Lower lobe of right lung (tissue), 2 donors: ENCODE measurements at regions not wholly inside any gene's neighbourhood (a gene's known extent, or its start where the extent isn't known, plus 50 kb on each side); places are given as distances from the start of the nearest gene placed in this dataset.

Experiments
- ATAC-seq, 2 donors: fragments of 200-7000 bp; cut with Tn5 transposase; one replicate each; pipeline ENCODE4 v1.9.1; 2020 to 2022; ENCODE audit warnings: mild to moderate bottlenecking in 2 of 2, moderate library complexity in 2 of 2
- DNase-seq: peaks from one replicate; pipeline ENCODE4 v3.0.0-alpha.2; 2020
- H3K27ac ChIP-seq: fragments of 200-600 bp; one replicate; pipeline ENCODE4 v1.8.0; 2022
- H3K27me3 ChIP-seq: fragments of 200-600 bp; one replicate; pipeline ENCODE4 v1.8.0; 2022; ENCODE audit warnings: low read depth
- H3K36me3 ChIP-seq: fragments of 200-600 bp; one replicate; pipeline ENCODE4 v1.8.0; 2022; ENCODE audit warnings: mild to moderate bottlenecking
- H3K4me1 ChIP-seq: fragments of 200-600 bp; one replicate; pipeline ENCODE4 v1.8.0; 2022
- H3K4me3 ChIP-seq: fragments of 200-600 bp; one replicate; pipeline ENCODE4 v1.8.0; 2022; ENCODE audit warnings: mild to moderate bottlenecking
- H3K9me3 ChIP-seq: fragments of 200-600 bp; one replicate; pipeline ENCODE4 v1.8.0; 2022
- intact Hi-C: fragments of 100-400 bp; cut with DNase I; formaldehyde crosslinking; loops from one replicate; pipeline ENCODE4 v1.11.0; 2022
- TF ChIP-seq, protein P1 (sequence below): fragments of 200-600 bp; IDR thresholded peaks from one replicate; pipeline ENCODE4 v1.8.0; 2022; ENCODE audit warnings: antibody characterized with exemption, mild to moderate bottlenecking
- donor health status: DM: no; HTN: yes; CAD: no; lungs with severe emphysema.

DNA sequence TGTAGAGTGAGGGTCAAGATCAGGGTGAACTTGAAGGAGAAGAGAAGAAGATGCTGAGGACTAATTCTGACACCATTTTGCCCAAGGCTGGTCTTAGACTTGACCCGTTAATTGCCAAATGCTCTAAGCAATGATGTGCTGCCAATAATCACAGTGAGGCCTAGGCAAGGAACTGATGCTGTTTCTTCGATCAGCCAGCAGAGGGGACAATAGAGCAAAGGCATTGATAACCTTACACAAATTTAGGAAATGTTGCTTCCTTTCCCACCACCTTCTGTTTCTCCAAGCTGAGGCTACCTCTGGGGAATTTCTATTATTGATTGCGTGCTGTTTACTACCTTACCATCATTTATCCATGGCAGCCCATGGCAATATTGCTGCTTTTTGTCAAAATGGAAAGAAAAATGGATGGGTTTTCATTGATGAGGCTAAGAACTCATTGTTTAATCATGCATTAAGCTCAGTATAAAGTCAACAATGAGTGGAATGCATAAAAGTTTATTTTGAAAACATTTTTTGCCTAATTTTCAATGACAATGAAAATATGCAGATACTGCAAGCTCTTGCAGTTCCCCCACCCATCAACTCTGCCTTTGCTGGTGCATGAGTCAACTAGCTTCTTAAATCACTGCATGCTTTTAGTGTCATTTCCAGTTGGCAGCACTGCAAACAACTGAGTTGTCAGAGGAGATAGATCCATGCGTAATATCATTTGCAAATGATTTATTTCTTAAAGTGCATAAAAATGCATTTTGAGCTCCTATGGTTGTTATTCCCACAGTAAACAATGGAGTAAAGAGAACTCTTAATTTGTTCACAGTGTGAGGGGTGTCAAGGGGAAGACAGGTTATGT, 116.4 kb upstream of the NYAP2 start:
- ATAC-seq (peak; percentile 32 to 55), DNase-seq (no peak)
- Histone ChIP-seq H3K27me3 (no peaks in the 10 kb centered on the region), H3K9me3 (no peaks in the 10 kb centered on the region), H3K4me3 (no peak overlapping the region), H3K27ac (no peak overlapping the region), H3K36me3 (no peaks in the 10 kb centered on the region), H3K4me1 (no peaks in the 10 kb centered on the region)
- TF ChIP-seq, protein P1, sequence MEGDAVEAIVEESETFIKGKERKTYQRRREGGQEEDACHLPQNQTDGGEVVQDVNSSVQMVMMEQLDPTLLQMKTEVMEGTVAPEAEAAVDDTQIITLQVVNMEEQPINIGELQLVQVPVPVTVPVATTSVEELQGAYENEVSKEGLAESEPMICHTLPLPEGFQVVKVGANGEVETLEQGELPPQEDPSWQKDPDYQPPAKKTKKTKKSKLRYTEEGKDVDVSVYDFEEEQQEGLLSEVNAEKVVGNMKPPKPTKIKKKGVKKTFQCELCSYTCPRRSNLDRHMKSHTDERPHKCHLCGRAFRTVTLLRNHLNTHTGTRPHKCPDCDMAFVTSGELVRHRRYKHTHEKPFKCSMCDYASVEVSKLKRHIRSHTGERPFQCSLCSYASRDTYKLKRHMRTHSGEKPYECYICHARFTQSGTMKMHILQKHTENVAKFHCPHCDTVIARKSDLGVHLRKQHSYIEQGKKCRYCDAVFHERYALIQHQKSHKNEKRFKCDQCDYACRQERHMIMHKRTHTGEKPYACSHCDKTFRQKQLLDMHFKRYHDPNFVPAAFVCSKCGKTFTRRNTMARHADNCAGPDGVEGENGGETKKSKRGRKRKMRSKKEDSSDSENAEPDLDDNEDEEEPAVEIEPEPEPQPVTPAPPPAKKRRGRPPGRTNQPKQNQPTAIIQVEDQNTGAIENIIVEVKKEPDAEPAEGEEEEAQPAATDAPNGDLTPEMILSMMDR: peak; percentile 57
- intact Hi-C loops: no loop called here

- no peak for ATAC-seq
- intact Hi-C loops: no loop called here
- Histone ChIP-seq H3K27me3 (no peaks in the 10 kb centered on the region), H3K4me1 (no peaks in the 10 kb centered on the region), H3K27ac (no peak overlapping the region), H3K36me3 (no peaks in the 10 kb centered on the region), H3K9me3 (no peaks in the 10 kb centered on the region), H3K4me3 (no peak overlapping the region)
- no peak for DNase-seq
- TF ChIP-seq, protein P1: no peak
Measured at GRCh38 chr2:225276207-225276606, 123.3 kb upstream of the NYAP2 start.

DNA sequence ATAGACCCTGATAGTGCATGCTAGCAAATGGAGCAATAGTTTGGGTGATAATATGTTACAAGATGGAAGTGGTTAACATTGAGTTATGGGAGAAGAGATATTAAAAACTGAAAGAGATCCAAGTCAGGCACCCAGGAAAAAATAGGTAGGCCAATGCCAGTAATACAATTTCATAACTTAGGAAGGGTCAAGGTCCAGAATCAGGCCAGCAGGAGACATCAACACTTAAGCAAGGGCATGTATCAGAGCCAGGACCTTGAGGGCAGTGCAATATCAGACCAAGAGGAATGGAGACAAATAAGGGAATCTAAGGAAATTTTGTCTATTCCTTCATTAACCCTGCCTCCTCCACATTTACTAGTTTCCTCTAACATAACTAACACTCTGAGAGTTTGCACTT, 124.1 kb upstream of the NYAP2 start:
- H3K4me1 ChIP-seq: no peaks in the 10 kb centered on the region
- no peaks in the 10 kb centered on the region for H3K27me3 ChIP-seq
- H3K9me3 ChIP-seq: no peaks in the 10 kb centered on the region
- ATAC-seq (no peak), DNase-seq (no peak)
- H3K4me3 ChIP-seq: no peak overlapping the region
- H3K27ac ChIP-seq: no peak overlapping the region
- TF ChIP-seq, protein P1: no peak
- no peaks in the 10 kb centered on the region for H3K36me3 ChIP-seq
- intact Hi-C loops: no loop called here

DNA sequence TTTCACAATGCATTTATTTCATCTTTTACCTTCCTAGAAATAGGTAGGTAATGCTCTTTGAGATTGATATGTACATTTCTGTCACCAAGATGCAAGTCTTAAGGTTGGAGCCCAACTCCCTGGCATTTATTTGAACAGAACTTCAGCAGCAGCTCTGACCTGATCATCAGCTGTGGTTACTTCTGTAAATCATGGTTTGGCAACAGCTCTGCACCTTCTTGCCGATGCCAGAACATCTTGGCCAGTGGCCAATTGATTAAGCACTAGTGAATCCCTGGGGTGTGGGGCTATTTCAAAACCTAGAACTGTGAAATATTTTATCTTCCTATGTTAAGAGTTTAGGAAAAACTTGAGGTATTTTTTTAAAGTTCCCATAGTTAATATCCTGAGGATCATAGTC, 124.8 kb upstream of the NYAP2 start:
- intact Hi-C loops: no loop called here
- no peak overlapping the region for H3K4me3 ChIP-seq
- H3K4me1 ChIP-seq: no peaks in the 10 kb centered on the region
- TF ChIP-seq, protein P1: no peak
- no peaks in the 10 kb centered on the region for H3K36me3 ChIP-seq
- ATAC-seq (no peak), DNase-seq (no peak)
- no peaks in the 10 kb centered on the region for H3K9me3 ChIP-seq
- no peak overlapping the region for H3K27ac ChIP-seq
- H3K27me3 ChIP-seq: no peaks in the 10 kb centered on the region

DNA sequence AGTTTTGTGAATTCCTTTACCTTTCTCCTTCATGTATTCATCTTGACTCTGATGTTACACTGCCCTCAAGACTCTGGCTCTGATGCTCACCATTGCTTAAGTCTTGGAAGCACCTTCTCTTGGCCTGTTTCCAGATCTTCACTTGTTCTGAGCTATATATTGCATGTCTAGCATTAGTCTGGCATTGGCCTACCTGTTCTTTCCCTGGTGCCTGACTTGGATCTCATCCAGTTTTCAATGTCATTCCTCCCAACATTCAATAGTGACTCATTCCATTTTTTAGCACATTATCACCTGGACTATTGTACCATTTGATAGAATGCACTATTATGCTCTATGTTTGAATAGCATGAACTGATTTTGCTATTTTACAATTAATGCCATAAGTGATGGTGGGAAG, 127.3 kb upstream of the NYAP2 start:
- no peak for DNase-seq
- intact Hi-C loops: no loop called here
- no peaks in the 10 kb centered on the region for H3K4me1 ChIP-seq

More for the DNA sequence above, 127.3 kb upstream of the NYAP2 start:
- TF ChIP-seq, protein P1: no peak
- Histone ChIP-seq H3K4me3 (no peak overlapping the region), H3K36me3 (no peaks in the 10 kb centered on the region), H3K9me3 (no peaks in the 10 kb centered on the region), H3K27ac (no peak overlapping the region), H3K27me3 (no peaks in the 10 kb centered on the region)
- no peak for ATAC-seq
